ENCODE measurements at regions not wholly inside any gene's neighbourhood (a gene's known extent, or its start where the extent isn't known, plus 50 kb on each side); places are given as distances from the start of the nearest gene placed in this dataset.

DNA sequence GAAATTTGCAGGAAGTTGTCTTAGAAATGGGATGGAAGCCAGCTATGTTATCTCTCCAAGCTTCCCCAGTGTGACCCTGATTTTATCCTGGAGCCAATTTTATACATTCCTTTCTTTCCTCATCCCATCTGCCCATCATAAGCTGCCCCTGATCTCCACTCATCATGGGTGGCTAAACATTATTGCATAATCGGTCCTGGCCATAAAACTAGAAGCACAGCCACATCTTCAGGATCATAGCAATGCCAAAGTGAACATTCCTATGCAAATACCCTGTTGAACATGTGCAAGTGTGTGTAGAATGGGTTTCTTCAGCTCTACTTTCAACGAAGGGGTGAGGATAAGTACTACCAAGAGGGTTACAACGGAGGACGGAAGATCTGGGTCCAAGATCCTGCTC, 50.6 kb upstream of the COG2 start:
- TF ChIP-seq, protein P1, sequence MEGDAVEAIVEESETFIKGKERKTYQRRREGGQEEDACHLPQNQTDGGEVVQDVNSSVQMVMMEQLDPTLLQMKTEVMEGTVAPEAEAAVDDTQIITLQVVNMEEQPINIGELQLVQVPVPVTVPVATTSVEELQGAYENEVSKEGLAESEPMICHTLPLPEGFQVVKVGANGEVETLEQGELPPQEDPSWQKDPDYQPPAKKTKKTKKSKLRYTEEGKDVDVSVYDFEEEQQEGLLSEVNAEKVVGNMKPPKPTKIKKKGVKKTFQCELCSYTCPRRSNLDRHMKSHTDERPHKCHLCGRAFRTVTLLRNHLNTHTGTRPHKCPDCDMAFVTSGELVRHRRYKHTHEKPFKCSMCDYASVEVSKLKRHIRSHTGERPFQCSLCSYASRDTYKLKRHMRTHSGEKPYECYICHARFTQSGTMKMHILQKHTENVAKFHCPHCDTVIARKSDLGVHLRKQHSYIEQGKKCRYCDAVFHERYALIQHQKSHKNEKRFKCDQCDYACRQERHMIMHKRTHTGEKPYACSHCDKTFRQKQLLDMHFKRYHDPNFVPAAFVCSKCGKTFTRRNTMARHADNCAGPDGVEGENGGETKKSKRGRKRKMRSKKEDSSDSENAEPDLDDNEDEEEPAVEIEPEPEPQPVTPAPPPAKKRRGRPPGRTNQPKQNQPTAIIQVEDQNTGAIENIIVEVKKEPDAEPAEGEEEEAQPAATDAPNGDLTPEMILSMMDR (conservative IDR thresholded peaks at IDR 0.05; ENCODE audit: low read depth, low read length) = no peak
- TF ChIP-seq POLR2A (IDR thresholded peaks at IDR 0.05; ENCODE audit: low read depth, low read length) (no peak), SMC3 (IDR thresholded peaks at IDR 0.05; ENCODE audit: low read depth, low read length) (no peak), MAFK (IDR thresholded peaks at IDR 0.05; ENCODE audit: low read depth, low read length) (no peak), BHLHE40 (IDR thresholded peaks at IDR 0.05; ENCODE audit: low read depth, low read length) (no peak)
